Suppressor macrophage (primary cell): ENCODE measurements at regions not wholly inside any gene's neighbourhood (a gene's known extent, or its start where the extent isn't known, plus 50 kb on each side); places are given as distances from the start of the nearest gene placed in this dataset.
A peak's percentile ranks its signal among the peaks of the same experiment; 100 is the strongest.
"Not testable (repeated sequence)": the region's sequence is repeated elsewhere in the genome, so short reads cannot be mapped to it uniquely, and the experiment has no call there.

ENCODE experiments used
- DNase-seq, 4 experiments: peaks; one replicate each; pipeline ENCODE4 v3.0.0-alpha.2; 2020 to 2022

GRCh38 chr5:87145853-87146252 is 121.8 kb upstream of the RASA1 start:
- not testable (repeated sequence) for DNase-seq

GRCh38 chr5:87147441-87147840 is 120.2 kb upstream of the RASA1 start:
- DNase-seq, result no peak

GRCh38 chr5:87150630-87151029 is 117.1 kb upstream of the RASA1 start:
- no peak for DNase-seq

GRCh38 chr5:87151547-87151946 is 116.1 kb upstream of the RASA1 start:
- peak; percentile 52 to 84 (median 68) for DNase-seq

GRCh38 chr5:87152886-87153285 is 114.8 kb upstream of the RASA1 start:
- DNase-seq, result peak in 2 of 4 experiments; percentile 20 to 34

GRCh38 chr5:87154191-87154590 is 113.5 kb upstream of the RASA1 start:
- DNase-seq, result no peak

- no peak for DNase-seq
Measured at GRCh38 chr5:87155106-87155505, 112.6 kb upstream of the RASA1 start.

GRCh38 chr5:87156631-87157030 is 111.1 kb upstream of the RASA1 start:
- no peak for DNase-seq

GRCh38 chr5:87164409-87164808 is 103.3 kb upstream of the RASA1 start:
- no peak for DNase-seq

- DNase-seq, result no peak
Measured at GRCh38 chr5:87169300-87169991, 98.2 kb upstream of the RASA1 start.

- DNase-seq, result no peak
Measured at GRCh38 chr5:87170799-87171198, 96.9 kb upstream of the RASA1 start.

GRCh38 chr5:87182649-87183048 is 85.0 kb upstream of the RASA1 start:
- DNase-seq, result no peak

GRCh38 chr5:87183896-87184295 is 83.8 kb upstream of the RASA1 start:
- DNase-seq, result peak in 3 of 4 experiments; percentile 6 to 59 (median 56)

- no peak for DNase-seq
Measured at GRCh38 chr5:87184605-87185004, 83.1 kb upstream of the RASA1 start.

- DNase-seq, result no peak
Measured at GRCh38 chr5:87185838-87186237, 81.8 kb upstream of the RASA1 start.

- no peak for DNase-seq
Measured at GRCh38 chr5:87188391-87188790, 79.3 kb upstream of the RASA1 start.

- no peak for DNase-seq
Measured at GRCh38 chr5:87190041-87190440, 77.6 kb upstream of the RASA1 start.

GRCh38 chr5:87190687-87191086 is 77.0 kb upstream of the RASA1 start:
- peak in 3 of 4 experiments; percentile 10 to 31 (median 24) for DNase-seq

GRCh38 chr5:87191645-87192044 is 76.0 kb upstream of the RASA1 start:
- no peak for DNase-seq

GRCh38 chr5:87195104-87195591 is 72.5 kb upstream of the RASA1 start:
- DNase-seq, result peak; percentile 75 to 88 (median 82)

- DNase-seq, result peak in 3 of 4 experiments; percentile 5 to 28 (median 12)
Measured at GRCh38 chr5:87195616-87196015, 72.1 kb upstream of the RASA1 start.

- no peak for DNase-seq
Measured at GRCh38 chr5:87198010-87198409, 69.7 kb upstream of the RASA1 start.

- not testable (repeated sequence) for DNase-seq
Measured at GRCh38 chr5:87199246-87199645, 68.4 kb upstream of the RASA1 start.

- DNase-seq, result not testable (repeated sequence)
Measured at GRCh38 chr5:87199704-87200103, 68.0 kb upstream of the RASA1 start.

GRCh38 chr5:87210076-87210475 is 57.6 kb upstream of the RASA1 start:
- DNase-seq, result no peak
